ENCODE measurements at regions not wholly inside any gene's neighbourhood (a gene's known extent, or its start where the extent isn't known, plus 50 kb on each side); places are given as distances from the start of the nearest gene placed in this dataset.

DNA sequence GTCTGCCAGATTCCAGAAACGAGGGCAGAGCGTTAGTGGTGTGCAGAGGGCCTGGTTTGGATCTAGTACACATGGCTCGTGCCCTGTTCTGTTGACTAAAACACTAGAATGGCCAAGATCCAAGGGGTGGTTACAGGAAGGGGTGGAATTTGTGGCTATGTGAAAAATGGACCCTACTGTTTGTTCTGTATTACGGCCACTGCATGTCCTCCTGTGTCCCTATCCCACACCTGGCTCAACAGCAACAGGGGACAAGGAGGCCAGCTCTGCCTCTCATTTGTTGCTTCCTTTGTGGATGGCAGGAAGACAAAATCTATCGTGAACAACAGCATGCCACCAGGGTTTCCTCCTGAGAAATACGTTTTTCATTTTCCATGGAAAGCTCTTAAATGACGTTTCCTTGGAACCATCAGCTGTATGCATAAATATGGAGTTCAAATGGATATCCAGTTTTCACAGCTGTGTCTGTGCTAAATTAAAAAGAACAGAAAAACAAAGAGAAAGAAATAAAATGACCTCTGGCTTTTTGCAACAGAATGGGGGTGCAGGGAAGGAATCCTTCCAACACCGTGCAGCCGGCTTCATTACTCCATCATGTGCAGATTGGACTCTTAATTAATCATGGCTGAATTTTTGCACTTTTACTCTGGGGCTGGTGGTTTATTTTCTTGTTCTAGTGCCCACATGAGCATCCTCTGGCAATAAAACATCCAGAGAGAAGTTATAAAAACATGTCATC is 318.9 kb downstream of the CXCL12 start:
- TF ChIP-seq POLR2AphosphoS5 (IDR thresholded peaks at IDR 0.05; ENCODE audit: low read depth, low read length) (no peak), SIN3A (IDR thresholded peaks at IDR 0.05; ENCODE audit: borderline replicate concordance, insufficient read depth, low read length) (no peak)
- TF ChIP-seq, protein P1, sequence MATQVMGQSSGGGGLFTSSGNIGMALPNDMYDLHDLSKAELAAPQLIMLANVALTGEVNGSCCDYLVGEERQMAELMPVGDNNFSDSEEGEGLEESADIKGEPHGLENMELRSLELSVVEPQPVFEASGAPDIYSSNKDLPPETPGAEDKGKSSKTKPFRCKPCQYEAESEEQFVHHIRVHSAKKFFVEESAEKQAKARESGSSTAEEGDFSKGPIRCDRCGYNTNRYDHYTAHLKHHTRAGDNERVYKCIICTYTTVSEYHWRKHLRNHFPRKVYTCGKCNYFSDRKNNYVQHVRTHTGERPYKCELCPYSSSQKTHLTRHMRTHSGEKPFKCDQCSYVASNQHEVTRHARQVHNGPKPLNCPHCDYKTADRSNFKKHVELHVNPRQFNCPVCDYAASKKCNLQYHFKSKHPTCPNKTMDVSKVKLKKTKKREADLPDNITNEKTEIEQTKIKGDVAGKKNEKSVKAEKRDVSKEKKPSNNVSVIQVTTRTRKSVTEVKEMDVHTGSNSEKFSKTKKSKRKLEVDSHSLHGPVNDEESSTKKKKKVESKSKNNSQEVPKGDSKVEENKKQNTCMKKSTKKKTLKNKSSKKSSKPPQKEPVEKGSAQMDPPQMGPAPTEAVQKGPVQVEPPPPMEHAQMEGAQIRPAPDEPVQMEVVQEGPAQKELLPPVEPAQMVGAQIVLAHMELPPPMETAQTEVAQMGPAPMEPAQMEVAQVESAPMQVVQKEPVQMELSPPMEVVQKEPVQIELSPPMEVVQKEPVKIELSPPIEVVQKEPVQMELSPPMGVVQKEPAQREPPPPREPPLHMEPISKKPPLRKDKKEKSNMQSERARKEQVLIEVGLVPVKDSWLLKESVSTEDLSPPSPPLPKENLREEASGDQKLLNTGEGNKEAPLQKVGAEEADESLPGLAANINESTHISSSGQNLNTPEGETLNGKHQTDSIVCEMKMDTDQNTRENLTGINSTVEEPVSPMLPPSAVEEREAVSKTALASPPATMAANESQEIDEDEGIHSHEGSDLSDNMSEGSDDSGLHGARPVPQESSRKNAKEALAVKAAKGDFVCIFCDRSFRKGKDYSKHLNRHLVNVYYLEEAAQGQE (IDR thresholded peaks at IDR 0.05; ENCODE audit: insufficient read depth in 1 of 2, low read depth in 2 of 2, low read length in 2 of 2) = no peak
